Chondrocyte (in vitro differentiated cells): ENCODE measurements at regions not wholly inside any gene's neighbourhood (a gene's known extent, or its start where the extent isn't known, plus 50 kb on each side); places are given as distances from the start of the nearest gene placed in this dataset.

Experiments
- DNase-seq: peaks from one replicate; pipeline ENCODE4 v3.0.0; 2021; ENCODE audit warnings: mixed read lengths, low spot score
- H3K27ac Mint-ChIP-seq: one replicate; pipeline ENCODE4 v1.8.0; 2021; ENCODE audit warnings: mild to moderate bottlenecking, moderate library complexity, mixed read lengths; ENCODE audit not compliant: unreplicated experiment
- H3K27me3 Mint-ChIP-seq: 2 replicates; pipeline ENCODE4 v1.8.0; 2021; ENCODE audit warnings: low read depth, mixed read lengths
- H3K36me3 Mint-ChIP-seq: 2 replicates; pipeline ENCODE4 v1.8.0; 2021; ENCODE audit warnings: low read depth, mixed read lengths
- H3K4me1 Mint-ChIP-seq: 2 replicates; pipeline ENCODE4 v1.8.0; 2021; ENCODE audit warnings: low read depth, mild to moderate bottlenecking, mixed read lengths
- H3K4me3 Mint-ChIP-seq: one replicate; pipeline ENCODE4 v1.8.0; 2021; ENCODE audit warnings: mild to moderate bottlenecking, moderate library complexity, mixed read lengths; ENCODE audit not compliant: unreplicated experiment
- H3K9me3 Mint-ChIP-seq: 2 replicates; pipeline ENCODE4 v1.8.0; 2021; ENCODE audit warnings: low read depth, mixed read lengths
- TF ChIP-seq, protein P1 (sequence below): fragments of 200-600 bp; sonication (generic); IDR thresholded peaks from 2 replicates; pipeline ENCODE4 v1.5.0; 2021; ENCODE audit warnings: antibody characterized with exemption, mild to moderate bottlenecking, moderate library complexity

DNA sequence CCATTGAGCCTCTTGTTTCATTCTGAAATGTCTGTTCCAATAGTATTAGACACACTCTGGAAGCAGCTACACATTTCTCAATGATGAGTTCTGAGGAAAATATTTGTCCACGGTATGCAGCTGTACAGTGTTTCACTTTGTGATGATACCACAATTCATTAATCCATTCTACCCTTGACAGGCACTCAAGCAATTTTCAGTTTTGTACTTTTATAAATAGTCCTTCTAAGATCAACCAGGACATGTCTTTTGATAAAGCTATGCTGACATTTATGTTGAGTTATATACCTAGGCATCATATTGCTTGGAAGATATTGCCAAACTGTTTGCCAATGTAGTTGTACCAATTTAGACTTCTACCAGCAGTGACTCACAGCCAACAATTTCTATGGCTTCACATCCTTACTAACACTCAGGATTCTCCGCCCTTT is 165.1 kb upstream of the COL8A1 start:
- Mint-ChIP-seq H3K27me3 (no peaks in the 10 kb centered on the region), H3K9me3 (peaks cover 15% of the 10 kb centered on the region), H3K27ac (peak overlapping the region; percentile 55), H3K4me3 (no peak overlapping the region), H3K36me3 (peaks cover 23% of the 10 kb centered on the region), H3K4me1 (peaks cover 75% of the 10 kb centered on the region)
- TF ChIP-seq, protein P1, sequence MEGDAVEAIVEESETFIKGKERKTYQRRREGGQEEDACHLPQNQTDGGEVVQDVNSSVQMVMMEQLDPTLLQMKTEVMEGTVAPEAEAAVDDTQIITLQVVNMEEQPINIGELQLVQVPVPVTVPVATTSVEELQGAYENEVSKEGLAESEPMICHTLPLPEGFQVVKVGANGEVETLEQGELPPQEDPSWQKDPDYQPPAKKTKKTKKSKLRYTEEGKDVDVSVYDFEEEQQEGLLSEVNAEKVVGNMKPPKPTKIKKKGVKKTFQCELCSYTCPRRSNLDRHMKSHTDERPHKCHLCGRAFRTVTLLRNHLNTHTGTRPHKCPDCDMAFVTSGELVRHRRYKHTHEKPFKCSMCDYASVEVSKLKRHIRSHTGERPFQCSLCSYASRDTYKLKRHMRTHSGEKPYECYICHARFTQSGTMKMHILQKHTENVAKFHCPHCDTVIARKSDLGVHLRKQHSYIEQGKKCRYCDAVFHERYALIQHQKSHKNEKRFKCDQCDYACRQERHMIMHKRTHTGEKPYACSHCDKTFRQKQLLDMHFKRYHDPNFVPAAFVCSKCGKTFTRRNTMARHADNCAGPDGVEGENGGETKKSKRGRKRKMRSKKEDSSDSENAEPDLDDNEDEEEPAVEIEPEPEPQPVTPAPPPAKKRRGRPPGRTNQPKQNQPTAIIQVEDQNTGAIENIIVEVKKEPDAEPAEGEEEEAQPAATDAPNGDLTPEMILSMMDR, result no peak
- DNase-seq, result no peak

DNA sequence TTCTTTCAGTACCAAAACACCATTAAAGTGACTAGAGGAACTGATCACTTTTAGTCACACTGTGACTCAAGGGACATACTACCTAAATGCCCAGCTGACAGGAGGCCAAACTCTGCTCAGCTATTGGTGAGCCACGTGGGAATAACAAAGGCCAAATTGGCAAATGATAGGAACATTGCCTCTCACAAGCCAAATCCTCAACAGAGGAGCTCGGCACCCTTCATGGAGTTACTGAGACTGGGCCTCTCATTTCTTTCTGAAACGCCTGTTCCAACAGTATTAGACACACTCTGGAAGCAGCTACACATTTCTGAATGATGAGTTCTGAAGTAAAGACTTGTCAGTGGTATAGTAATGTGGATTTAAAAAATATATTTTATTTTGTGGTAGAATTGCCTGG is 166.0 kb upstream of the COL8A1 start:
- H3K27me3 Mint-ChIP-seq, result no peaks in the 10 kb centered on the region
- H3K36me3 Mint-ChIP-seq, result peaks cover 20% of the 10 kb centered on the region
- H3K9me3 Mint-ChIP-seq, result peaks cover 8% of the 10 kb centered on the region
- H3K27ac Mint-ChIP-seq, result peak overlapping the region; percentile 55
- no peak overlapping the region for H3K4me3 Mint-ChIP-seq
- TF ChIP-seq, protein P1, result no peak
- DNase-seq, result no peak
- H3K4me1 Mint-ChIP-seq, result peaks cover 81% of the 10 kb centered on the region

DNA sequence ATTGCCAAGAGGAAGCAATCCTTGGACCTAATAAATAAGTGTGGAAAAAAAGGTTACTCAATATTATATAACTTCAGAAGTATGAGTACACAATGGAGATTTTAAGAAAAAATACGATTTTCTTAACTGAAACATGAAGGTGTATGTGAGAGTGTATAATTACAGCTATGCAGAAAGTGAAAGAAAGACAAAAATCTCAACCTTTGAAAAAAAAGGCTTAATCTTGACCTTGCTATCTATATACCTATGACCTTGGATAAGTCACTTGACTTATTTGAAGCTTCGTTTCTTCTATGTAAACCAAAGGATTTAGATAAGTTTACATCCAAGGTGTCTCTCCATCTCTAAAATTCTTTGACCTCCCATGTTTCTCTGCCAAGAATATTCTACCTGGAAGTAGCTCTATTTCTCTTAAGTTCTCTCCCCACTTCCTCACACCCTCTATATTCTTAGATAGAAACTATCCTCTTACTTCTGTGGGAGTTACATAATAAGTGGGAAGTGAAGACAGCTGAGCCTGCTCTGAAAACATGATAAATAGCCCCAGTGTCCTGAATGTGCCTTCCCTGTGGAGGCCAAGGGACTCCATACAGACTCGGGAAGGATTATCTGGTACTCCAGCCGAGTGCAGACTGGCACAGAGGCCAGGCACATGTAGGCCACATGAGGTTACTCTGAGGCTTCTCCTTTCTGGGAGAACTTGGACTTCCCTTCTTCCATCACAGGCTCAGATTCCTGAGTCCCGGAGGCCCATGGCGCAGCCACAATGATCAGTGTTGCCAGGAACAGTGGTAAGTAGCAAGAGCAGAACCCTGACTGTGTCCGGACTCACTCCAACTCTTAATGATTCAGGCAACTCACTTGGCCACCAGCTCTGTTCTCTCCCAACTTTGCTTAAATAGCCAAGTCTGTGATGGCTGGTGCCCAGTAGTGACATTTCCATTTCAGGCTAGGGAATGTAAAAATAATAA is 166.8 kb upstream of the COL8A1 start:
- Mint-ChIP-seq H3K4me1 (peaks cover 80% of the 10 kb centered on the region), H3K36me3 (peaks cover 17% of the 10 kb centered on the region), H3K9me3 (peaks cover 2% of the 10 kb centered on the region), H3K27me3 (no peaks in the 10 kb centered on the region), H3K27ac (peak overlapping the region; percentile 72), H3K4me3 (no peak overlapping the region)
- TF ChIP-seq, protein P1, result no peak
- no peak for DNase-seq

DNA sequence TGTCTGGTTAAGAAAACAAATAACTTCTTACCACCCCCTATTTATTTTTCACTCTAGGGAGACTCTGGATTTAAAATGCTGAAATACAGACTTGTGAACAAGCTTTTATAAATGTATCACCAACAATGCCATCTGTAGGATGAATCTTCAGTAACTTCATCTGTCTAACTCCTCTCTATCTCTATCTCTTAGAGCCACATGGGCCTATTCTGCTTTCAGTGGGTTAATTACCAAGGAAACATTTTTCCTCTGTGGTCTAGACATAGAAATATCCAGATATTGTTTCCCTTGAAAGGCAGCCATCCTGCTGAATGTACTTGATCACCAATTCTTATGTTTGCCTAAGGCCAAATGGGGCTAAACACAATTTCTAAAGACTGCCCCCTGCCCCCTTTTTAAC is 167.6 kb upstream of the COL8A1 start:
- Mint-ChIP-seq H3K27ac (peak overlapping the region; percentile 72), H3K4me3 (no peak overlapping the region), H3K36me3 (peaks cover 18% of the 10 kb centered on the region), H3K9me3 (no peaks in the 10 kb centered on the region), H3K27me3 (no peaks in the 10 kb centered on the region), H3K4me1 (peaks cover 85% of the 10 kb centered on the region)
- DNase-seq, result no peak
- TF ChIP-seq, protein P1, result peak; percentile 38

DNA sequence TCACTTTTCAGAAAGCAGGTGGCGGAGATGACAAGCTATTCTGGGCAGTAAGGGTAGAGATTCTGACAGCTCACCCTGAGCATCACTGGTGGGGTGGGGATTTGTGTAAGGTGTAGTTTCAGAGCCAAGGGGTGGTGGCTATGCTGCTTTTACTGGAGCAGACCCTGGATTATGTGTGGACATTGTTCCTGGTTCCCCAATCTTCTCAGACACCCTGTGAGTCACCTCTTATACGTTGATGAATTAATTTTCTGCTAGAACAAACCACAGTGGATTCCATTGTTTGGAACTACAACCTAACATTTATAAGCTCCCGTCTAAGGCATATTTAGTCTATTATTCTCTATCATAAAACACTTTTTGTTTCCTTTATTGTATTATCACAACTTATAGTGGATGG is 169.5 kb upstream of the COL8A1 start:
- Mint-ChIP-seq H3K27me3 (no peaks in the 10 kb centered on the region), H3K4me1 (peaks cover 78% of the 10 kb centered on the region), H3K36me3 (peaks cover 19% of the 10 kb centered on the region), H3K9me3 (peaks cover 3% of the 10 kb centered on the region), H3K4me3 (no peak overlapping the region), H3K27ac (peak overlapping the region; percentile 62)
- DNase-seq, result no peak
- TF ChIP-seq, protein P1, result no peak
